ENCODE measurements at regions not wholly inside any gene's neighbourhood (a gene's known extent, or its start where the extent isn't known, plus 50 kb on each side); places are given as distances from the start of the nearest gene placed in this dataset.

DNA sequence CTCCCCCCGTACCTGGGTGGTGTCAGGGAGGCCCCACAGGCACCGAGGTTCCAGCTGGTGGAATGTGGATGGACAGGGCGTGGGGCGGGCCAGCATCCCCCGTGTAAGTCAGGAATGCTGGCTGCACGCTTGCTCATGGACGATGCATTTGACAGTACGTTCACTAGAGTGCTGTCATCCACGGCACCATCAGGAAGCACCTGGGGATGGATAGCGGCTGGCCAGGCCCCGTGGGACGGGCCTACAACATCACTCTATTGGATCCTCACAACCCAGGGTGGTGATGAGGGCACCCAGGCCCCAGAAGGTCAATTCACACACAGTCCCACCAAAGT is 63.6 kb downstream of the INSIG1 start (continued):
- TF ChIP-seq U2AF2 (IDR thresholded peaks at IDR 0.05; ENCODE audit: low read depth, low read length) (no peak), SRY (CRISPR knock-in tag; IDR thresholded peaks at IDR 0.05) (no peak)

DNA sequence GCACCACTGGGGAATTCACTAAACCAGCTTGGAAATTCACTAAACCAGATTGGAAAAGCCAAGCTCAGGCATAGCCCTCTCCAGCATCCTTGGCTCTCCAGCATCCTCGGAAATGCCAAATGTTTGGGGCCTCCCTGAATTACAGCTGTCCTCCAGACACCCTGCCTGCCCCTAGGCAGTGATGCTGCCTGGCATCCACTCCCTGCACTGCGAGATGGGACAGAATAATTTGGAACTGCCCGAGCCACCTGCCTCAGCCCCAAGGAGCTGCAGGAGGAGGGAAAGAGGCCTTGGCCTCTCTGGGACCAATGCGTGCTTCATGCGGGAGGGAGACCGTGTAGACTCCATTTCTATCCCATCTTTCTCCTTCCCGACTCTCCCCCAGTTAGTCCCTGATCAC is 64.3 kb downstream of the INSIG1 start:
- FAIRE-seq (no peak), ATAC-seq (no peak), DNase-seq (ENCODE audit: low spot score) (no peak)
- Histone ChIP-seq H3K9me3 (ENCODE audit: low read length) (no peaks in the 10 kb centered on the region), H2AFZ (ENCODE audit: low read length) (no peak overlapping the region), H3K27me3 (ENCODE audit: control insufficient read depth in 1 of 2, insufficient read depth in 2 of 2, low read length in 2 of 2) (peaks cover 5 to 69% of the 10 kb centered on the region in 2 experiments; a peak in 4 of 5 replicates), H3K27ac (ENCODE audit: extremely low read length, insufficient read depth, low read length) (no peak overlapping the region), H3K4me1 (ENCODE audit: insufficient read depth, low read length) (0 out of 2 replicates have a peak, but pooled peaks cover 5% of the 10 kb centered on the region), H3K4me3 (replicated peaks in 1 of 3; ENCODE audit: insufficient read depth in 1 of 3, low read depth in 2 of 3, low read length in 3 of 3) (no peak overlapping the region), H3K9ac (ENCODE audit: insufficient read depth, low read depth, low read length) (no peak overlapping the region), H3K79me2 (ENCODE audit: insufficient read depth, low read length) (no peaks in the 10 kb centered on the region), H3K4me2 (ENCODE audit: low read depth, low read length) (no peak overlapping the region), H4K20me1 (ENCODE audit: insufficient read depth, low read length) (no peaks in the 10 kb centered on the region), H3K36me3 (replicated peaks in 1 of 2; ENCODE audit: control insufficient read depth in 1 of 2, insufficient read depth in 2 of 2, low read length in 2 of 2) (no peaks in the 10 kb centered on the region)
- CTCF ChIA-PET (ENCODE audit: low intra/inter-chr PET ratio, low total read pairs): no interaction called here
- POLR2A ChIA-PET: no interaction called here
- in situ Hi-C loops (cut with HindIII; ENCODE audit: extremely low pct_ligation_motif_present, low pct_unique_long_range_greater_than_20kb) (no loop called here), intact Hi-C loops (cut with micrococcal nuclease; ENCODE audit: unreplicated experiment) (no loop called here)
- 71% methylated on average over 4 of the region's 7 CpGs for WGBS (ENCODE audit: low lambda C conversion rate)
- no TSS peak for BruUV-seq (replicated peaks)
- TF ChIP-seq HNRNPLL (IDR thresholded peaks at IDR 0.05; ENCODE audit: low read depth, low read length, poor library complexity, severe bottlenecking) (no peak), ISX (CRISPR knock-in tag; conservative IDR thresholded peaks at IDR 0.05) (no peak), XBP1 (CRISPR knock-in tag; IDR thresholded peaks at IDR 0.05) (no peak)
- TF ChIP-seq, protein P1, sequence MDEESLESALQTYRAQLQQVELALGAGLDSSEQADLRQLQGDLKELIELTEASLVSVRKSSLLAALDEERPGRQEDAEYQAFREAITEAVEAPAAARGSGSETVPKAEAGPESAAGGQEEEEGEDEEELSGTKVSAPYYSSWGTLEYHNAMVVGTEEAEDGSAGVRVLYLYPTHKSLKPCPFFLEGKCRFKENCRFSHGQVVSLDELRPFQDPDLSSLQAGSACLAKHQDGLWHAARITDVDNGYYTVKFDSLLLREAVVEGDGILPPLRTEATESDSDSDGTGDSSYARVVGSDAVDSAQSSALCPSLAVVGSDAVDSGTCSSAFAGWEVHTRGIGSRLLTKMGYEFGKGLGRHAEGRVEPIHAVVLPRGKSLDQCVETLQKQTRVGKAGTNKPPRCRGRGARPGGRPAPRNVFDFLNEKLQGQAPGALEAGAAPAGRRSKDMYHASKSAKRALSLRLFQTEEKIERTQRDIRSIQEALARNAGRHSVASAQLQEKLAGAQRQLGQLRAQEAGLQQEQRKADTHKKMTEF (CRISPR knock-in tag; IDR thresholded peaks at IDR 0.05): no peak
- TF ChIP-seq, protein P2, sequence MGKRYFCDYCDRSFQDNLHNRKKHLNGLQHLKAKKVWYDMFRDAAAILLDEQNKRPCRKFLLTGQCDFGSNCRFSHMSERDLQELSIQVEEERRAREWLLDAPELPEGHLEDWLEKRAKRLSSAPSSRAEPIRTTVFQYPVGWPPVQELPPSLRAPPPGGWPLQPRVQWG (CRISPR knock-in tag; IDR thresholded peaks at IDR 0.05; ENCODE audit: borderline replicate concordance, low read depth): no peak
